ENCODE measurements at regions not wholly inside any gene's neighbourhood (a gene's known extent, or its start where the extent isn't known, plus 50 kb on each side); places are given as distances from the start of the nearest gene placed in this dataset.

- H3K9me3 ChIP-seq (replicated peaks; ENCODE audit: control insufficient read depth, insufficient read depth, low read length): no peaks in the 10 kb centered on the region
- peak; percentile 71 for ATAC-seq
- H2AFZ ChIP-seq (ENCODE audit: control insufficient read depth, low read depth, low read length): peak overlapping the region; percentile 42
- H3K36me3 ChIP-seq (ENCODE audit: control insufficient read depth in 2 of 2, insufficient read depth in 2 of 2, low read length in 1 of 2): no peaks in the 10 kb centered on the region
- in situ Hi-C loops (cut with MboI) (no loop called here), intact Hi-C loops (cut with micrococcal nuclease; ENCODE audit: unreplicated experiment) (no loop called here)
- no peak for DNase-seq (ENCODE audit: low read depth, low spot score)
- ChIA-PET POLR2A (no interaction called here), SMC1A (ENCODE audit: uncharacterized antibody, unreplicated experiment) (interaction anchor here (0.5 to 1.2 kb wide), 2 partner anchors 46 to 262 kb away, joined by 3 to 6 read pairs; no protein-coding TSS in a partner anchor), RAD21 (ENCODE audit: unreplicated experiment) (interaction anchor here (1.1 to 1.6 kb wide), 2 partner anchors 14 to 29 kb away, joined by 3 read pairs; no protein-coding TSS in a partner anchor), CTCF (interaction anchor here (1.0 to 1.3 kb wide), 2 partner anchors 16 to 17 kb away, joined by 3 read pairs; no protein-coding TSS in a partner anchor)
- no peaks in the 10 kb centered on the region for H4K20me1 ChIP-seq (ENCODE audit: control insufficient read depth, insufficient read depth)
- H3K27ac ChIP-seq (ENCODE audit: control insufficient read depth, insufficient read depth): no peak overlapping the region
- WGBS (ENCODE audit: insufficient coverage, insufficient replicate concordance, low lambda C conversion rate, missing lambda C conversion rate): 50% methylated on average over 15 of the region's 15 CpGs
- no peak overlapping the region for H3K9ac ChIP-seq (ENCODE audit: control insufficient read depth, insufficient read depth, low read length)
- BruUV-seq (replicated peaks): no TSS peak
- H3K4me2 ChIP-seq (ENCODE audit: control insufficient read depth, insufficient read depth): no peak overlapping the region
- peaks cover 32% of the 10 kb centered on the region for H3K4me1 ChIP-seq (ENCODE audit: control insufficient read depth, insufficient read depth, low read length)
- no peaks in the 10 kb centered on the region for H3K79me2 ChIP-seq (ENCODE audit: control insufficient read depth, insufficient read depth, low read length)
- H3K4me3 ChIP-seq: no peak overlapping the region
- no peaks in the 10 kb centered on the region for H3K27me3 ChIP-seq (replicated peaks in 1 of 2; ENCODE audit: control insufficient read depth in 2 of 2, insufficient read depth in 2 of 2, low read length in 1 of 2)
- no peak for FAIRE-seq
- TF ChIP-seq PRDM15 (CRISPR knock-in tag; IDR thresholded peaks at IDR 0.05) (no peak), SMARCA5 (IDR thresholded peaks at IDR 0.05) (no peak), BCLAF1 (IDR thresholded peaks at IDR 0.05) (no peak), BACH1 (IDR thresholded peaks at IDR 0.05; ENCODE audit: borderline replicate concordance) (no peak), MTA3 (IDR thresholded peaks at IDR 0.05; ENCODE audit: borderline replicate concordance, low read length) (no peak), SKIL (IDR thresholded peaks at IDR 0.05; ENCODE audit: low read depth, poor library complexity, severe bottlenecking) (no peak), BRCA1 (IDR thresholded peaks at IDR 0.05; ENCODE audit: low read depth, low read length) (no peak), CHD4 (IDR thresholded peaks at IDR 0.05) (no peak), ATF7 (IDR thresholded peaks at IDR 0.05; ENCODE audit: low read depth) (no peak), CBFB (IDR thresholded peaks at IDR 0.05; ENCODE audit: low read depth) (no peak), BCL3 (IDR thresholded peaks at IDR 0.05; ENCODE audit: borderline replicate concordance, insufficient read depth, low read depth, low read length, poor library complexity, severe bottlenecking) (no peak), CREM (IDR thresholded peaks at IDR 0.05; ENCODE audit: low read depth) (no peak), SIX5 (IDR thresholded peaks at IDR 0.05; ENCODE audit: low read depth, low read length, severe bottlenecking) (no peak)
These were observed 114.4 kb upstream of the HAAO start for GRCh38 chr2:42906557-42907411.
